ENCODE measurements at regions not wholly inside any gene's neighbourhood (a gene's known extent, or its start where the extent isn't known, plus 50 kb on each side); places are given as distances from the start of the nearest gene placed in this dataset.

- DNase-seq: no peak
- Mint-ChIP-seq H3K27me3 (ENCODE audit: unreplicated experiment) (no peaks in the 10 kb centered on the region), H3K4me1 (ENCODE audit: low read depth, unreplicated experiment) (peaks cover 6% of the 10 kb centered on the region), H3K9me3 (ENCODE audit: unreplicated experiment) (no peaks in the 10 kb centered on the region), H3K27ac (ENCODE audit: unreplicated experiment) (no peak overlapping the region), H3K36me3 (ENCODE audit: unreplicated experiment) (no peaks in the 10 kb centered on the region), H3K4me3 (ENCODE audit: unreplicated experiment) (no peak overlapping the region)
- no peak for TF ChIP-seq CTCF (IDR thresholded peaks at IDR 0.05; ENCODE audit: partially characterized antibody, unreplicated experiment)
These were observed 380.1 kb downstream of the EFNB2 start for GRCh38 chr13:106155411-106155810.

GRCh38 chr13:106153876-106154275 is 381.6 kb downstream of the EFNB2 start:
- no peak for DNase-seq
- TF ChIP-seq CTCF (IDR thresholded peaks at IDR 0.05; ENCODE audit: partially characterized antibody, unreplicated experiment): no peak
- H3K4me1 Mint-ChIP-seq (ENCODE audit: low read depth, unreplicated experiment): no peaks in the 10 kb centered on the region
- no peaks in the 10 kb centered on the region for H3K9me3 Mint-ChIP-seq (ENCODE audit: unreplicated experiment)
- H3K36me3 Mint-ChIP-seq (ENCODE audit: unreplicated experiment): no peaks in the 10 kb centered on the region
- no peak overlapping the region for H3K4me3 Mint-ChIP-seq (ENCODE audit: unreplicated experiment)
- no peaks in the 10 kb centered on the region for H3K27me3 Mint-ChIP-seq (ENCODE audit: unreplicated experiment)
- H3K27ac Mint-ChIP-seq (ENCODE audit: unreplicated experiment): no peak overlapping the region

GRCh38 chr13:106153041-106153440 is 382.4 kb downstream of the EFNB2 start:
- H3K4me3 Mint-ChIP-seq (ENCODE audit: unreplicated experiment): no peak overlapping the region
- H3K27me3 Mint-ChIP-seq (ENCODE audit: unreplicated experiment): no peaks in the 10 kb centered on the region
- H3K27ac Mint-ChIP-seq (ENCODE audit: unreplicated experiment): no peak overlapping the region
- no peaks in the 10 kb centered on the region for H3K4me1 Mint-ChIP-seq (ENCODE audit: low read depth, unreplicated experiment)
- no peak for DNase-seq
- no peaks in the 10 kb centered on the region for H3K9me3 Mint-ChIP-seq (ENCODE audit: unreplicated experiment)
- no peaks in the 10 kb centered on the region for H3K36me3 Mint-ChIP-seq (ENCODE audit: unreplicated experiment)
- TF ChIP-seq CTCF (IDR thresholded peaks at IDR 0.05; ENCODE audit: partially characterized antibody, unreplicated experiment): no peak

- Mint-ChIP-seq H3K4me1 (ENCODE audit: low read depth, unreplicated experiment) (no peaks in the 10 kb centered on the region), H3K27ac (ENCODE audit: unreplicated experiment) (no peak overlapping the region)
These were observed 383.4 kb downstream of the EFNB2 start for GRCh38 chr13:106152047-106152446.

More at GRCh38 chr13:106152047-106152446, 383.4 kb downstream of the EFNB2 start:
- TF ChIP-seq CTCF (IDR thresholded peaks at IDR 0.05; ENCODE audit: partially characterized antibody, unreplicated experiment): no peak
- Mint-ChIP-seq H3K9me3 (ENCODE audit: unreplicated experiment) (no peaks in the 10 kb centered on the region), H3K36me3 (ENCODE audit: unreplicated experiment) (no peaks in the 10 kb centered on the region), H3K4me3 (ENCODE audit: unreplicated experiment) (no peak overlapping the region), H3K27me3 (ENCODE audit: unreplicated experiment) (no peaks in the 10 kb centered on the region)
- DNase-seq: no peak
